ENCODE measurements at regions not wholly inside any gene's neighbourhood (a gene's known extent, or its start where the extent isn't known, plus 50 kb on each side); places are given as distances from the start of the nearest gene placed in this dataset.

DNA sequence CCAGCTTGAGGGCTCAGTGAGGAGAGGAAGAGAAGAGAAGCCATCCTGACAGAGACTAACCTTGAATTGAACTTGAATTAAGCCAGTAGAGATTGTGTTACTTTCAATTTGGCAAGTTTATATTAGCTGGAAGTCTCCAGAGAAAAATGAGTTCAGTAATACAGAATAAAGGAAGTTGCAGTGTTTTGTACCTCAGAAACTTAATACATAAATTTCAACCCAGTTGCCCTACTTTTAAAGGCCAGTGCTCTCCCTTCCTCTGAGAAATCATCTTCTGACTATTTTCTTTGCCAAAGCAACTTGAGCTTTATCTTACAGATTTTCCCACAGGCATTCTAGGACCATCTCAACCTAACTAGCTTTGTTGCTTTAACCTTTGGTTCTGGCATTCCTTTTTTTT is 231.0 kb upstream of the GAS1 start:
- Mint-ChIP-seq H3K4me1 (ENCODE audit: low read depth in 2 of 2) (no peaks in the 10 kb centered on the region), H3K27ac (no peak overlapping the region), H3K36me3 (ENCODE audit: insufficient read depth) (no peaks in the 10 kb centered on the region), H3K9me3 (no peaks in the 10 kb centered on the region), H3K4me3 (no peak overlapping the region), H3K27me3 (peaks cover 0 to 6% of the 10 kb centered on the region in 2 donors)
- DNase-seq (no peak), ATAC-seq (replicated peaks) (no peak)

DNA sequence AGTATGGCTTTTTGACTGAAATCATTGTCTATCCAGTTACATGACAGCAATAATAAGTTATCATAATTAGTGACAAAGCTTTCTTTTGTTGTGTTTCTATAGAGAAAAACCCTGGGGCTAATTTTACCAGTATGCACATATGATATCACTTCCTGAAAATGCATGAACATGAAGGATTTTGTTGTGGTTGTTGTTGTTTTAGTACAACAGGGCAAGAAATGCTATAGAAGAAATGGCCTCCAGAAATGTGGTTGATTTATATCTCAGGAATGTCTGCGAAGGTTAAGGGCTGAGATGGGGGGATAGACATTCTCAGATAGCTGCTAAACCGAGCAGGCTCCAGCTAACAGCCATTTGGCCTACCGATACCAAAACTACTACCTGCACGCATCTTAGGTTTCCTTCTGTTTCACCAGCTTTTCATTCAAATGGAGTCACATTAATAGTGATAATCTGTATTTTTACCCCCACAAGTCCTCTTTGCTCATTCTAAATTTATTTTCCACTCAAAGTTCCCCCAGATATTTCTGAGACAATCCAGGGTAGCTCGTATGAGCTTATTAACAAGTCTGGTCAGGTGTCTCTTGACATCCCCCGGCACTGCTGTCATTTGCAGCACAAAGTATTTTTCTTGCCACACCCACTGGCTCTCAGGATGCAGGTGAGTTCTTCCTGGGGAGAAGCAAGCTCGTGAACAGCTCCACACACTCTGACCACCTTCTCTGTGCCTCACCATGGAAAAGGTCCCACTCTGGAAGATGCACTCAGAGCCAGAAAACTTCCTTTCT is 232.4 kb upstream of the GAS1 start:
- Mint-ChIP-seq H3K27me3 (peaks cover 0 to 6% of the 10 kb centered on the region in 2 donors), H3K9me3 (no peaks in the 10 kb centered on the region), H3K27ac (no peak overlapping the region), H3K36me3 (ENCODE audit: insufficient read depth) (no peaks in the 10 kb centered on the region), H3K4me3 (no peak overlapping the region), H3K4me1 (ENCODE audit: low read depth in 2 of 2) (no peaks in the 10 kb centered on the region)
- ATAC-seq (replicated peaks) (no peak), DNase-seq (no peak)

DNA sequence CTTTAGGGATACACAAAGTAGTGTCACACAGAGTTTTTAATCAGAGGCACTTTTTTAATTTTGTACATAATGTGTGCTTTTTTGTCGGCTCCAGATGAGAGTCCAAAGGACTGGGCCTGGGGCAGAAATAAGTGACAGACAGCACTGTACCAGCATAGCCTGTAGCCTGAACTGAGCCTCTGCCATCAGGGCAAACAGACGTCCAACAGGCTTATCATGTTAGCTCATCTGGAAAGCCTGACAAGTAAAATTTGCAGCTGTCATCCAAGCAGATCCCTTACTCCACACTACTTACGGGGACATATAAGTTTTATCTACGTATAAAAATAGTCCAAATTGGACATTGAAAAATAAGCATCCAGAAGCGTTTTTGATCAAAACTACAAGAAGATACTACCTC is 233.1 kb upstream of the GAS1 start:
- no peak overlapping the region for H3K27ac Mint-ChIP-seq
- H3K9me3 Mint-ChIP-seq, result no peaks in the 10 kb centered on the region
- H3K4me1 Mint-ChIP-seq (ENCODE audit: low read depth in 2 of 2), result no peaks in the 10 kb centered on the region
- peaks cover 5 to 12% of the 10 kb centered on the region in 2 donors for H3K27me3 Mint-ChIP-seq
- H3K36me3 Mint-ChIP-seq (ENCODE audit: insufficient read depth), result no peaks in the 10 kb centered on the region
- no peak for ATAC-seq (replicated peaks)
- no peak for DNase-seq
- no peak overlapping the region for H3K4me3 Mint-ChIP-seq

DNA sequence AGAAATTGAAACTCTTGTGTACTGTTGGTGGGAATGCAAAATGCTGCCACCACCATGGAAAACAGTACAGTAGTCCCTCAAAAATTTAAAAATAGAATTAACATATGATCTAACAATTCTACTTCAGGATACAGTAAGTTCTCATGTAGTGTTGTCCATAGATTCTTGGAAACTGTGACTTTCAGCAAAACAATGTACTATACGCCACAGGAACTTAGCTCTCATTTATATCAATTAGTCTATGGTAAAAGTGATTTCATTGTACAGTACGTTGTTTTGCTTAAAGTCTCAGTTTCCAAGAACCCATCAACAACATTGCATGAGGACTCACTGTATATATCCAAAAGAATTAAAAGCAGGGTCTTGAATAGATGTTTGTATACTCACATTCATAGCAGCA is 233.5 kb upstream of the GAS1 start:
- Mint-ChIP-seq H3K27me3 (peaks cover 10 to 16% of the 10 kb centered on the region in 2 donors), H3K27ac (no peak overlapping the region), H3K4me1 (ENCODE audit: low read depth in 2 of 2) (no peaks in the 10 kb centered on the region), H3K9me3 (no peaks in the 10 kb centered on the region), H3K36me3 (ENCODE audit: insufficient read depth) (no peaks in the 10 kb centered on the region), H3K4me3 (no peak overlapping the region)
- DNase-seq, result no peak
- no peak for ATAC-seq (replicated peaks)

DNA sequence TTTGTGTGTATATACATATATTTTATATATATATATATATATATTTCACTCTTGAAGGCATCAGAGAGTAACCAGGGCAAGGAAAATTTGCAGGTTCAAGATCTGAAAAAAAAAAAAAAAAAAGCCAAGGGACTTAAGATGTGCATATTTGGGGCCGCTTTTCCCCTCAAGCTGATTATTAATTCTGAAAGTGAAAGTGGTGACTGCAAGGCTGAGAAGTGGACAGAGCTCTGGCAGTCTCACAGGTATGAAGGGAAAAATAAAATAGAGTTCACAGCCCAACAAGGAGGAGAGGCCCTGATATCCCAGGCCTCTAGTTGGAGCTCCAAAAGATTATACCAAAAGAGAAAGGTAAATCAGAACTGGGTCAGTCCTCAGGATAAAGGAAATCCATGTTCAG is 234.4 kb upstream of the GAS1 start:
- Mint-ChIP-seq H3K36me3 (ENCODE audit: insufficient read depth) (no peaks in the 10 kb centered on the region), H3K9me3 (no peaks in the 10 kb centered on the region), H3K27ac (no peak overlapping the region), H3K4me1 (ENCODE audit: low read depth in 2 of 2) (no peaks in the 10 kb centered on the region), H3K4me3 (peak overlapping the region in 1 of 2 donors; percentile 26), H3K27me3 (peaks cover 17 to 18% of the 10 kb centered on the region in 2 donors)
- DNase-seq, result no peak
- no peak for ATAC-seq (replicated peaks)

DNA sequence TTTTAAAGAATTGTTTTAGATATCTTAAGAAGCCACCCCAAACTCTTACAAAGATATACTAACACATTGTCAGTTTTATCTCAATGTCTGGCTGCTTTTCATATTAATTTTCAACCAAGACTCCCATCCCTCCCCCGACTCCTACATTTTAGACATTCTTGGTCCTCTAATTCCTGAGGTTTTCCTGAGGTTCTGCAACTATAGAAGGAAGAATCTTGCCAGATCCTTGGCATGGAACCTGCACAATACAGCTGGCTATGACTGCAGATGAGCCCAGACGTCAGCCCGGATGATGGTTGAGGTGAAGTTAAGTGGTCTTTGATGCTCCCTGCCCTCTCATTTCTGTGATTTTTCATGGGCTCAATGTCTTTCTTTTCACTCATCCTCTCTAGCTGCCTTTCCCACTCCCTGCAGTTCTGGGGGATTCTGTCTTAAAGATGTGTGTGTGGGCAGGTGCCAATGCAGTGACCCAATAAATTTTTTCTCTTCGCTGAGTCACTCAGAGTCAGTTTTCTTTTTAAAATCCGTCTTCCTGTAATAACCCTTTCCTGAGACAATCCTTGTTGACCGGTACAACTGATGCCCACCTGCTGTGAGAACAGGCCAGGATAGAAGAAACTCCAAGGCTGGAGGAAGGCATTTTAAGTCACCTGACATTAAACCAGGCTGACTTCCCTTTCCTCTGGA is 237.8 kb upstream of the GAS1 start:
- no peak overlapping the region for H3K4me3 Mint-ChIP-seq
- no peak for DNase-seq
- no peak overlapping the region for H3K27ac Mint-ChIP-seq
- no peak for ATAC-seq (replicated peaks)
- no peaks in the 10 kb centered on the region for H3K36me3 Mint-ChIP-seq (ENCODE audit: insufficient read depth)
- peaks cover 35 to 36% of the 10 kb centered on the region in 2 donors for H3K27me3 Mint-ChIP-seq
- no peaks in the 10 kb centered on the region for H3K9me3 Mint-ChIP-seq
- H3K4me1 Mint-ChIP-seq (ENCODE audit: low read depth in 2 of 2), result no peaks in the 10 kb centered on the region

DNA sequence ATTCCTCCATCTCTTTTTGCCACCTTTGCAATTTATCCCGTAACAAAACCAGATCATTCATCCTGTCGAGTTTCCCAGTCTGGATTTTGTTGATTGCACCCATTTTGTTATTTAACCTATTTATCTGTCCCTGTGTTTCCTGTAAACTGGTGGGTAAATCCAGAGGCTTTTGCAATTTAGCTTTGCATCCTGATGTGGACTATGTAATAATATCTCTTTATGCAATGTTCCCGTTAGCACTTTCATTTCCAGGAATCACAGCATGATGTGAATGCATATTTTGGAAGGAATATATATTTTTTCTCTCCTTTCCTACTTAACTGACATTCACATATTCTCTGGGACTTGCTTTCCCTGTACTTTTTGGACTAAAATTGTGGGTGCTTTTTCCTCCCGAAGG is 240.3 kb upstream of the GAS1 start:
- no peak overlapping the region for H3K27ac Mint-ChIP-seq
- no peak for ATAC-seq (replicated peaks)
- H3K4me1 Mint-ChIP-seq (ENCODE audit: low read depth in 2 of 2), result no peaks in the 10 kb centered on the region
- no peak for DNase-seq
- H3K4me3 Mint-ChIP-seq, result no peak overlapping the region
- no peaks in the 10 kb centered on the region for H3K36me3 Mint-ChIP-seq (ENCODE audit: insufficient read depth)
- H3K9me3 Mint-ChIP-seq, result no peaks in the 10 kb centered on the region
- peaks cover 35 to 42% of the 10 kb centered on the region in 2 donors for H3K27me3 Mint-ChIP-seq

DNA sequence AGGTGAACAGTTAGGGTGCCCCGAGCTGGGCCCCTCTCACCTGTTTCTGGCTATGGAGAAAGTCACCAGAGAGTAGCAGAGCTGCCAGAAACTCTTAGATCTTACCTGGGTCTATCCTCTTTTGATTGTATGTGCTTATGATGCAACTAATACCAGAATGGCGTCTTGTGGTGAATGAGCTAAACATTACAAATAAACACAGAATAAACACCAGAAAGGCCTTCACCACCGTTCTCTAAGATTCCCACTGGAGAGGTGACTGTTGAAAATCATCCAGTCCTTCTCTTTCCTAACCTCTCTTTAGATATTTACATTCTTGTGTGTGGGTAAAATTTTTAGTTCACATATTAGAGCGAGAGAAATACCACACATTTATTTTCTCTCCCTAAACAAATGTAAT is 241.7 kb upstream of the GAS1 start:
- peaks cover 35 to 42% of the 10 kb centered on the region in 2 donors for H3K27me3 Mint-ChIP-seq
- no peak for DNase-seq
- no peak overlapping the region for H3K4me3 Mint-ChIP-seq
- H3K36me3 Mint-ChIP-seq (ENCODE audit: insufficient read depth), result no peaks in the 10 kb centered on the region
- no peaks in the 10 kb centered on the region for H3K4me1 Mint-ChIP-seq (ENCODE audit: low read depth in 2 of 2)
- H3K27ac Mint-ChIP-seq, result no peak overlapping the region
- ATAC-seq (replicated peaks), result no peak
- H3K9me3 Mint-ChIP-seq, result no peaks in the 10 kb centered on the region

DNA sequence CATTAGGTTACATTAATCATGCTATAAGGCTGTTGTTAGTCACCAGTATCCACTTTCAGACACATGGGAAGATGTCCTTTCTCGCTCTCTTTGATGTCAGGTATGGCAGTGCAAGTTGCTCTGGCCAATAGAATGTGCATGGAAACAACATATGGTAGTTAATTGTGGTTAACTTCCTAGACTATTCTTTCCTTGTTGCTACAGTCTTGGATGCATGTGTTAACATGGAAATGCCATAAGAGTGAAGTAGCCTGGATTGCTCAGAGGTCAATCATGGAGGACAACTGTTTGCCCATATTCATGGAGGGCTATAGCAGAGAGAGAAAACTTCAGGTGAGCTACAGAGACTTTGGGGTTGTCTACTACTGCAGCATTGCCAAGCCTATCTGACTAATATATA is 245.8 kb upstream of the GAS1 start:
- Mint-ChIP-seq H3K36me3 (ENCODE audit: insufficient read depth) (no peaks in the 10 kb centered on the region), H3K4me3 (no peak overlapping the region), H3K27me3 (peaks cover 34 to 42% of the 10 kb centered on the region in 2 donors), H3K9me3 (no peaks in the 10 kb centered on the region), H3K4me1 (ENCODE audit: low read depth in 2 of 2) (peaks cover 2 to 6% of the 10 kb centered on the region in 2 donors), H3K27ac (no peak overlapping the region)
- DNase-seq (no peak), ATAC-seq (replicated peaks) (no peak)

DNA sequence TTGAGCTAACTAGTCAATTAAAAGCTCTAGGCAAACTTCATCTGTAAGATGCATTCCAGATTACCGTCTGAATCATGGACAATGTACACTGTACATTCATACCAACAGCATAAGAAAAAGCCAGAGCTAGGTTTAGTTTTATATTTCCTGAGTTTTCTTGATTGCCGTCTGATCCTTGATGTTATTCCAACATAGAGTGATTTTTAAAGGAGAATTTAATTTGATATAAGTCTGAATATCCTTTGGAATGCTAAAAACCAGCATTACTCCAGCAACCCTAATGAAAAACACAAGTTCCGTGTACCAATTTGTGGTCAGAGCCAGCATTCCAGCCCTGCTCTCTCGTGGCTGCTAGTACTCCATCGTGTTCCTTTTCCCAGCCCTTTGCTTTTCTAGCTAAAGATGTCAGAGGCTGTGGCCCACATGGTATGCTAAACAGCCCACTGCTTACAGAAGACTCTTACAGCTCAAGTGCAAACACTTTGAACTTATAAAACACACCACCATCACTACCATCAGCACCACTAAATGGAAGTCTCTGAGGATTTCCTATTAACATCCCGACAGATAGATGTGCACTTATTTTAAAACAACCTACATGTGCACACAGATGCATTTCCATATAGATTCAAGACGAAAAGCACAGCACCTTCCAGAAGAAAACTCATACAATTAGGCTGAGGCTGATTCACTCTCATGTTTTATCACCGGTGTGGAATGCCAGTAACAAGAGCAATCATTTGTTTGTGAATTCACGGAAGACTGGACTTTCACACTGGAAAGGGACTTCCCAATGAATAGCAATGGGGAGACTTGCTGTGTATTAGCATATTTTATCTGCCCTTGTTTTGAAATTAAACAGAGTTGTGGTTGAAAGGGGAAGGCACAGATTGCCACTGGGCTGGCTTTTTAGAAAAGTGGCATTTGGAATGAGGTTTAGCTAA is 246.9 kb upstream of the GAS1 start:
- Mint-ChIP-seq H3K4me1 (ENCODE audit: low read depth in 2 of 2) (peaks cover 2 to 6% of the 10 kb centered on the region in 2 donors), H3K4me3 (no peak overlapping the region), H3K9me3 (no peaks in the 10 kb centered on the region), H3K27me3 (peaks cover 31 to 40% of the 10 kb centered on the region in 2 donors), H3K36me3 (ENCODE audit: insufficient read depth) (no peaks in the 10 kb centered on the region), H3K27ac (no peak overlapping the region)
- no peak for ATAC-seq (replicated peaks)
- DNase-seq, result no peak

DNA sequence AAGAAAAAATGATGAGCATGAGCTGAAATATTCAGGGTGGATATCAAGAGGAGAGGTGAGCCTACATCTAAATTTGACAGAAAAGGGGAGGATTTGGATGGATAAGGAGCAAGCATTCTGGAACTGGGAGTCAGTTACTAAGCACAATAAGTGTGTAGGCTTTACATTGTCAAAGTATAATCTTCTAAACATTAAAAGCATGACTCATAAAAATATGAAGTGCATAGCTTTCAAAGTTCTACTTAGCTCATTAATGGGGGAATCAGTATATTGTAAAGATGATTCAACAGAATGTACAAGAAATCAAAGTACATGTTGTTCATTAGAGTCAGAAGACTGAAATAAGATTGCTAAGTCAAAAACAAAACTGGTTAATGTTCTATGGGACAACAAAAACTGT is 248.0 kb upstream of the GAS1 start:
- Mint-ChIP-seq H3K27me3 (peaks cover 39 to 49% of the 10 kb centered on the region in 2 donors), H3K27ac (no peak overlapping the region), H3K4me3 (no peak overlapping the region), H3K9me3 (no peaks in the 10 kb centered on the region), H3K4me1 (ENCODE audit: low read depth in 2 of 2) (peaks cover 2 to 6% of the 10 kb centered on the region in 2 donors), H3K36me3 (ENCODE audit: insufficient read depth) (no peaks in the 10 kb centered on the region)
- ATAC-seq (replicated peaks) (no peak), DNase-seq (no peak)

DNA sequence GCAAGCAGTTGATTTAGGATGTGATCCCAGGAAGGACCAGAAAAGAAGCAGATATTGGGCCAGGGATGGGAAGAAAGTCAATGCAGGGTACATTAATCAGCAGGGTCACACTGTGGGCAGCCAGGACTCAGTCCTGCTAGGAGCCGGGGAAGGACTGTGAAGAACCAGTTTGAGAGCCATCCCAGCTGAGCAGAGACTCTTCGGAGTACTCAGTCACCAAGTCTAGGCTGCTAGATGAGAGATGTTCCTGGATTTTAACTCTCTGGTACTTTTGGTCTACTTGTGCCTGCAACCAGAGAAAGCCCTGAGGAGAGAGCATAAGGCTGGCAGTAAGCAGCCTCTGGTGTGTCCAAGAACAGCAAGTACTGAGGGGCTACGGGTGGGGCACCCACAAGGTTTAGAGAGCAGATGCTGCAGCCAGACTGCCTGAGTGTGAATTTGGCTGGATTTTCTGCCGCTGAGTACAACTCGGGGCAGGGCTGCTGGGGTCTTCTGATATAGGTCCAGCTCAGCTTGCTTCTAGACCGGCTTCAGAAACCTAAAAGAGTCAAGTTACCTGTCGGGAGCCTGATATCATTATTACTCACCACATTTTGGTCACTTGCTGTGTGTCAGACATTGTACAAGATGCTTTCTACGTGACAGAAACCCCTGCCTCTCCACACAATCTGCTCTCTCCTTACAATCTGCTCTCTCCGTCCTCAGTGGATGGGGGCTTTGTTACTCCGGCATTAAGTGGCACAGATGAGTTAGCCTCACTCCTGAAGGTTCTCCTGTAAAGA is 250.2 kb upstream of the GAS1 start:
- ATAC-seq (replicated peaks) (no peak), DNase-seq (no peak)
- Mint-ChIP-seq H3K9me3 (no peaks in the 10 kb centered on the region), H3K36me3 (ENCODE audit: insufficient read depth) (no peaks in the 10 kb centered on the region), H3K27me3 (peaks cover 50 to 53% of the 10 kb centered on the region in 2 donors), H3K27ac (no peak overlapping the region), H3K4me3 (no peak overlapping the region), H3K4me1 (ENCODE audit: low read depth in 2 of 2) (peaks cover 2 to 6% of the 10 kb centered on the region in 2 donors)

DNA sequence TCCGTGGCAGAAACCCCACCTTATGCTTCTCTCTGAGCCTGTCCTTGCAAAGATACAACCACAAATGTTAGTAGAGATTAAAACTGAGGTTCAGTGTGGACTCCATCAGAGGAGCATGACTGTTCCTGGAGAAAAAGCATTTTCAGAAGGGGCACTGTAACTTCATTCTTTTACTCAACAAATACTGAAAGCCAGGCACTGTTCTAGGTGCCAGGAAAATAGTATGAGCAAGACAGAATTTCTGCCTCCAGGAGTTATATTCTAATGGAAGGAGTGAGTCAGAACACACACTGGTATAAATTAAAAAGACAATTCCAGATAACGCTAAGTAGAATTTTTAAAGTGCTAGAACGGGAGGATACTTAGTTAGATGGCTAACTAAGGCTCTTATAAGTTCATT is 251.4 kb upstream of the GAS1 start:
- no peak for DNase-seq
- ATAC-seq (replicated peaks), result no peak
- Mint-ChIP-seq H3K4me1 (ENCODE audit: low read depth in 2 of 2) (peaks cover 2 to 6% of the 10 kb centered on the region in 2 donors), H3K27me3 (peaks cover 53 to 57% of the 10 kb centered on the region in 2 donors), H3K4me3 (no peak overlapping the region), H3K9me3 (no peaks in the 10 kb centered on the region), H3K36me3 (ENCODE audit: insufficient read depth) (no peaks in the 10 kb centered on the region), H3K27ac (no peak overlapping the region)

Data from effector memory CD8-positive, alpha-beta T cell (primary cell).